Medulla oblongata (tissue), 1 donor: ENCODE measurements at regions not wholly inside any gene's neighbourhood (a gene's known extent, or its start where the extent isn't known, plus 50 kb on each side); places are given as distances from the start of the nearest gene placed in this dataset.

Experiments
- DNase-seq: peaks from one replicate; pipeline ENCODE4 v3.0.0-alpha.2; 2015; ENCODE audit errors: extremely low spot score

DNA sequence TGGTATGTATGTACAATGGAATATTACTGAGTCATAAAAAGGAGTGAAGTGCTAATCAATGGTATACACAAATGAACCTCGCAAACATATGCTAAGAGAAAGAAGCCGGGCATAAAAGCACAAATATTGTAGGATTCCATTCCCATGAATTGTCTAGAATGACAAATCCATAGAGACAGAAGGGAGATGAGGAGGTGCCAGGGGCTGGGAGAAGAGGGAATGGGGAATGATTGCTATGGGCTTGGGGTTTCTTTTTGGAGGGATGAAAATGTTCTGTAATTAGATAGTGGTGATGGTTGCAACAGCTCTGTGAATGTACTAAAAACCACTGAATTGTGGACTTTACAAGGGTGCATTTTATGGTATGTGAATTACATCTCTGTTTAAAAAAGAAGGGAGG, 73.5 kb downstream of the GLI2 start:
- no peak for DNase-seq

- no peak for DNase-seq
Measured at GRCh38 chr2:120809609-120810440, 74.2 kb downstream of the GLI2 start.

DNA sequence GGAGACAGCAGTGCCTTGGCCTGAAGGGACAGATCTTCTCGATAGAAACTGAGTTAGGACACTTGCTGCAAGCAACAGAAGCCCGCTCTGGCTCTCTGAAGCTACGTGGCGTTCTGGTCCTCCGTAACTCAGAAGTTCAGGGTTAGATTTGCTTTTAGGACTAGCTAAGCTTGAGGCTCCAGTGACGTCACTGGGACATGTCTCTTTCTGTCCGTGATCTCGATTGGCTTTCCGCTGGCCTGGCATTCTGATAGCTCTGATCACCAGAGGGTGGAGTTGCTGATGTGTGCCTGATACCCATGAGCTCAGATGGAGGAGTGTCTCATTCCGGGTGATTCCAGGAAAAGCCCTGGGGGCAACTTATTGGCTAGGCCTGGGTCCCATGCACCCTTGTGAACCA, 75.0 kb downstream of the GLI2 start:
- DNase-seq = no peak

- no peak for DNase-seq
Measured at GRCh38 chr2:120812866-120813265, 77.2 kb downstream of the GLI2 start.

DNA sequence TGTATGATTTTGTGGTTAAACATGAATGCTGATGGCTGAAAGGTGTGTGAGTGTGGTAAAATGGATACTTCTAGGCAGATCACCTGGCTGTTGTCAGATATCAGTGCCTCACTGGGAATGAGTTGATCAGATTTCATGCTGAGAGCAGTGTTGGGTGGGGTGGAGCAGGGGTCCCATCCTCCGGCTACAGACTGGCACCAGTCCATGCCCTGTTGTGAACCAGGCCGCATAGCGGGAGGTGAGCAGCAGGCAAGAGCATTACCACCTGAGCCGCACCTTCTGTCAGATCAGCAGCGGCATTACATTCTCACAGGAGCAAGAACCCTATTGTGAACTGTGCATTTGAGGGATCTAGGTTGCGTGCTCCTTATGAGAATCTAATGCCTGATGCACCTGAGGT, 78.7 kb downstream of the GLI2 start:
- no peak for DNase-seq

DNA sequence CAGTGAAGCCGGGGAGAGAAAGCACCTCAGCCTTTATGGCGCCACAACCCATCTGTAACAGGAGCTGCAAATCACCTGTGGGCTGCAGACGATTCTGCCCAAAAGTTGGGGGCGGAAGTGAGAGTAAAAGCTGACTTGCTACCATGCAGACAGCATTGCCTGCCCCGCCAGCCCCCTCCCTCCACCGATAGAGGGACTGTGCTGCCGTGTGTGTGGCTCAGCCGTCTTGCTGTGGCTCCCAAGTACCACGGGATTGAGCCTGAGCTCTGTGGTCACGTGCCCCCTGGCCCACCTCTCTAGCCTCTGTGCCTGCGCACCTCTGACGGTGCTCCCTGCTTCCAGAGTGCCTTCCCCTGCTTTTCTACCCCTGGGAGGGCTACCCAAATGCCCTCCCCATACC, 79.6 kb downstream of the GLI2 start:
- no peak for DNase-seq

DNA sequence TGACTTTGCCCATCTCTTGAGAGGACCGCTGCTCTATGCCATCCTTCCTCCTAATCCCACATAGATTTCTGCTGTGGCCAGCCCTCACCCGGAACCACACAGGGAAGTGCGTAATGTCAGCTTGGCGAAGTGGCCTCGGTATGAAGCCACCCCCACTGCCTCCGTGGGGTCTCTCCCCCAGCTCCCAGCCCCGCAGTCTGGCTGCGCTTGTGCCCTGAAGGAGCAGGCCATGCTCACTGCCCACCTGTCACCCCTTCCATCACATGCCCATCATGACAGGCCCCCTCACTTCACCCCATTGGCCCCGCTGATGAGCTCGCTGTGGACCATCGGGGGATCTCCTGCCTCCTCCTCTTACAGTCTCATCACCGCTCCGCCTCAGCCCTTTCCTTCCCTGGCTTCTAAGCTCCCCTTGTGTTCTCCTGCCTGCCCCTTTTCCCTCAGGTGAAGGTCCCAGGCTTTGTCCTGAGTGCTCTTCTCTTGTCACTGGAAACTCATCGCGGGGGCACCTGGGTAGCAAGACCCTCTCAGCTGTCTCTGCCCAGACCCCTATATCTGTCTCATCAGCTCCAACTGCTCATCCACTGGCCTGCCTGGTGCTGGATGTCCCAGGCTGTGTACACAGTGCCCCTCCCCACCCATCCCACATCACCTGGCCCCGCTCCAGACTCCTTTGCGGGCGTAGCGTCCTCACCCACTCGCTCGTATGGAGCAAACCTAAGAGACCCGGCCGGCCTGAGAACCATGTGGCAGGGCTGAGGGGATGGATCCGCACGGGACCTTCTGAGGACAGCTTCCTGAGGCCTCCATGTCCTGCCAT, 81.7 kb downstream of the GLI2 start:
- DNase-seq = no peak

DNA sequence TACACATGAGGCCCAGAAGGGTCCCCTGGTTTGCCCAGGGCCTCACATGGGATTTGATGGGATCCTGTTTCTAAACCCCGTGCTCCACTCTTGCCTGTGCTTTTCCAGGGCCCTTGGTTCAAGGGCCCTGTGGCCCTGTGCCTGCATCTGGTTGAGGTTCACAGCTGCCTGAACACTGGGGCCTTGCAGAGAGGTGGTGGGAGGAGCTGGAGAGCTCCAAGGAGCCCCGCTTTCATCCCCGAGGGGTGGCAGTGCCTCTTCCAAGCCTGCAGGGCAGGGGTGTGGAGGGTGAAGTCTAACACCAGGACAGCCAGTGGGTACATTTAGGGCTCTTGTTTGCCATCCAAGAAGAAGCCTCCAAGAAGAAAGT, 82.3 kb downstream of the GLI2 start:
- DNase-seq = no peak

- DNase-seq = peak; percentile 45
Measured at GRCh38 chr2:120818441-120818920, 82.8 kb downstream of the GLI2 start.

GRCh38 chr2:120819720-120820210, 84.1 kb downstream of the GLI2 start:
- DNase-seq = no peak

DNA sequence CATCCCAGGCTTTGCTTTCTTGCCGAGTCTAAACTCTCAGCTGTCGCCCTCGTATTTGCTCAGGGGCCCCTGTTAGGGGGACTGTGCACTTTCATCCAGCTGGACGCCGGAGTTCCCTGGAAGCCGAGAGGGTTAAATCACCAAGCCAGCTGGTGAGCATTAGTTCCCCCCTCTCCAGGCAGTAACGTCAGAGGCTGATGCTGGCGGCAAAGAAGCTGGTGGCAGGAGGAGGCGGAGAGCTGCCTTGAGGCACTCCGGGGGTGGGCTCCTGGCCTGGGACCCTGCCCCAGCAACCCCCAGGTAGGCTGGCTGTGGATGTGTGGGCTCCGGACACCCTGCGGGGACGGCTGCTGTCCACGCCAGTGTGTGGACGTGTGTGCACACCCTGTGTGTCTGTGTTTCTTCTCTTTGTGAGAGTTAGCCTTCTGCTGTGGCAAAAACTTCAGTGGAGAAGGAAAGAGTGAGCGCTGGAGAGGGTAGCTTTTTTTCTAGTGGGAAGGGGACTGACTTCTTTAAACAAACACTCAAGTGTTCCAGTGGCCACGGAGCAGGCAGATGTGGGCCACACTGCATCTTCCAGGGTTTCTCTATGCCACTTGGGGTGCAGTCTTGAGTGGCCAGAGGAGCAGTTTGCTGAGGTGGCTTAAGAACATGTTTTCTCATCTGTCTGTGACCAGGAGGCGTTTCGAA, 84.7 kb downstream of the GLI2 start:
- DNase-seq = peak; percentile 25

- DNase-seq = no peak
Measured at GRCh38 chr2:120820953-120821279, 85.2 kb downstream of the GLI2 start.

- DNase-seq = no peak
Measured at GRCh38 chr2:120821446-120822160, 85.9 kb downstream of the GLI2 start.

GRCh38 chr2:120822933-120823332, 87.3 kb downstream of the GLI2 start:
- DNase-seq = no peak

- DNase-seq = no peak
Measured at GRCh38 chr2:120823551-120823950, 87.9 kb downstream of the GLI2 start.

DNA sequence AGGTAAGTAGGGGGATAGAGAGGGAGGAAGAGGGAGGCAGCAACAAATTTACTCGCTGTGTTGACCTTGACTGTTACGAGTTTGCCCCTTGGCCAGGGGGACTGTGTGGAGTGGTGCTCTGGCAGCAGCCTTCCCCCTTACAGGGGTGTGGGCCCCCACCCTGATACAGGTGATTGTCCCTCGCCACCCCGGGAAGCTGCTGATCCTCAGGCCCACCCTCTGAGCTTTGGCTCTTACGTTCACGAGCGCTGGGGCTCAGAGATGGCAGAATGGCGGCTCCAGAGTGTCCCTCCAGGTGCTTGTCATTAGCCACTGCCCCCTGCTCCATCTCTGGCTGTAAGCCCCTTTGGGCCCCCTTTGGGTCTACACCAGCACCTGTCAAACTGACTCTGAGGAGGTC, 88.6 kb downstream of the GLI2 start:
- DNase-seq = no peak

DNA sequence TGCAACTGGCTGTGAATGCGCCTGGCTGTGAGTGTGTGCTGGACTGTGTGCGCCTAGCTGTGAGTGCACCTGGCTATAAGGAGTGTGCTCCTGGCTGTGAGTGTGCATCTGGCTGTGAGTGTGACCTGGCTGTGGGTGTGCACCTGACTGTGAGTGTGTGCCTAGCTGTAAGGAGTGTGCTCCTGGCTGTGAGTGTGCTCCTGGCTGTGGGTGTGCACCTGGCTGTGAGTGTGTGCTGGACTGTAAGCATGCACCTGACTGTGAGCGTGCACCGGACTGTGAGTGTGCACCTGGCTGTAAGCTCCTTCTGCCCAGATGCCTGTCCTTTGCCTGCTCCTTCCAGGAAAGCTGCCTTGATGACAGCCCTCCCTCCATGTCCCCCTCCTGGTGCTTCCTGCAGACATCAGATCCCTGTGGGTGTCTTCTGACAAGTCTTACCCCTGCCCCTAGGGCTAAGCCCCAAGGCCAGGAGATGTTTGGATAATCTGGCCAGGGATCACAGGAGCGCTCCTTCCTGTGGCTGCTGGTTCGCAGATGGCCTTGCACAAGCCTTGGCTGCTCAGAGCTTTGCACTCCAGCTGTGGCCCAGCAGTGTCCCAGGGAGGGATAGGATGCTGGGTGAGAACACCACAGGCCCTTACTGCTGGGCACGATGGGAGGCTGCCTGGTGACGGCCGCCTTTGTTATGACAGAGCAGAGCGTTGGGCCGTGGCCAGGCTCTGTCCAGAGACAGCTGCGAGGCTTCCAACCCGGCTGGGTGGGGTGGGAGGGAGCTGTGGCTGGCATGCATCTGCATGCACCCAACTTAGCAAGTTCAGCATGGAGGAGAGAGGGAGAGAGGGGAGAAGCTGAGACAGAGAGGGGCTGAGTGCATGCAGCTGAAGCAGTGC, 89.9 kb downstream of the GLI2 start:
- DNase-seq = peak; percentile 88

DNA sequence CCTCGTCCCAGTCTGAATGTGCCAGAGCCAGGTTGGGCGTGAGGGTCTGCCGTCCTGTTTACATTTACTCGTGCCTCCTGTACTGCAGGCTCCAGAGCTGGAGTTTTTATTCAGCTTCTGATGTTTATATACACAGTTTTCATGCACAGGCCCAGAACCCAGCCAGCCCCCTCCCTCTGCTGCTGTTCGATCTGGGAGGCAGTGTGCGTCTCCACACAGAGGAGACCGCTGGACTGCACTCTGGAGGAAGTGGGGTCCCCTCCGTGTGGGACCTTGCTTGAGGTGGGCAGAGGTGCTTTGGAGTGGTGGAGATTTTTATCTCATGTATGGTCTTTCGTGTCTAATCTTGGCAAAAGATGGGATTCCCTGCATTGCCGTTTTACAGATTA, 90.6 kb downstream of the GLI2 start:
- no peak for DNase-seq

- DNase-seq = peak; percentile 42
Measured at GRCh38 chr2:120826716-120827410, 91.2 kb downstream of the GLI2 start.

- no peak for DNase-seq
Measured at GRCh38 chr2:120828066-120828465, 92.4 kb downstream of the GLI2 start.
